Panc1 (cell line): ENCODE measurements at regions not wholly inside any gene's neighbourhood (a gene's known extent, or its start where the extent isn't known, plus 50 kb on each side); places are given as distances from the start of the nearest gene placed in this dataset.

Source experiments
- ATAC-seq: fragments of 200-7000 bp; cut with Tn5 transposase; 2 replicates; pipeline ENCODE4 v1.9.1; 2020; ENCODE audit warnings: mild to moderate bottlenecking, moderate library complexity
- BruUV-seq: library from RNA; stranded (reverse); fragments of 400-500 nt; replicated peaks from 2 replicates; lab custom pipeline; 2021; lab: Mats Ljungman, UMichigan
- CTCF ChIA-PET: fragments of 300-600 bp; sonication (Branson Sonifier 250); formaldehyde crosslinking; loops from one replicate; lab custom pipeline; 2022; ENCODE audit warnings: antibody characterized with exemption; lab: Charles Lee
- POLR2A ChIA-PET: fragments of 300-600 bp; sonication (Branson Sonifier 250); formaldehyde crosslinking; loops from one replicate; lab custom pipeline; 2022; ENCODE audit warnings: antibody characterized with exemption; lab: Charles Lee
- DNase-seq: peaks from one replicate; pipeline ENCODE4 v3.0.0-alpha.2; 2010; ENCODE audit warnings: low read depth, low spot score
- H3K27ac ChIP-seq: 2 replicates; pipeline ENCODE4 v1.5.1; 2011; ENCODE audit warnings: mild to moderate bottlenecking, low read length, inconsistent platforms
- H3K27me3 ChIP-seq: fragments of 200-500 bp; sonication (Bioruptor generic); 2 replicates; pipeline ENCODE4 v1.6.0; 2014; ENCODE audit warnings: low read length, inconsistent platforms; ENCODE audit not compliant: control insufficient read depth, insufficient read depth
- H3K36me3 ChIP-seq: fragments of 200-500 bp; sonication (Bioruptor generic); 2 replicates; pipeline ENCODE4 v1.5.1; 2014; ENCODE audit warnings: inconsistent platforms, mild to moderate bottlenecking, low read length, moderate library complexity; ENCODE audit not compliant: control insufficient read depth, insufficient read depth
- H3K4me1 ChIP-seq: 2 replicates; pipeline ENCODE4 v1.5.1; 2011; ENCODE audit warnings: inconsistent platforms, mild to moderate bottlenecking, low read length, moderate library complexity; ENCODE audit not compliant: control insufficient read depth, insufficient read depth
- H3K4me3 ChIP-seq, 2 experiments: 2 replicates each; pipeline ENCODE4 v1.5.1; 2011 to 2012; ENCODE audit warnings: low read depth in 2 of 2, low read length in 2 of 2, mild to moderate bottlenecking in 2 of 2, inconsistent platforms in 1 of 2, moderate library complexity in 1 of 2
- H3K9me3 ChIP-seq: fragments of 200-500 bp; sonication (Bioruptor generic); 2 replicates; pipeline ENCODE4 v1.5.1; 2014; ENCODE audit warnings: low read depth, mild to moderate bottlenecking, inconsistent platforms, low read length, moderate library complexity; ENCODE audit not compliant: control insufficient read depth, insufficient read depth
- CTCF ChIP-seq: fragments of 450-650 bp; IDR thresholded peaks from 2 replicates; pipeline ENCODE4 v1.5.1; 2017; ENCODE audit warnings: mild to moderate bottlenecking
- POLR2AphosphoS5 ChIP-seq: IDR thresholded peaks from 2 replicates; pipeline ENCODE4 v1.6.1; 2012; ENCODE audit warnings: mild to moderate bottlenecking, low read depth, low read length, moderate library complexity
- REST ChIP-seq, 2 experiments: IDR thresholded peaks; 2 replicates each; pipeline ENCODE4 v1.6.1; 2011 to 2012; ENCODE audit warnings: low read depth in 2 of 2, control low read depth in 1 of 2, low read length in 1 of 2, mild to moderate bottlenecking in 1 of 2, moderate library complexity in 1 of 2; ENCODE audit not compliant: insufficient read depth in 1 of 2
- SIN3A ChIP-seq: IDR thresholded peaks from 2 replicates; pipeline ENCODE4 v1.6.1; 2012; ENCODE audit warnings: low read depth, mild to moderate bottlenecking, low read length, moderate library complexity, borderline replicate concordance; ENCODE audit not compliant: insufficient read depth
- TCF7L2 ChIP-seq: IDR thresholded peaks from 2 replicates; pipeline ENCODE4 v1.6.1; 2011; ENCODE audit warnings: mild to moderate bottlenecking, low read depth, low read length, inconsistent platforms
- in situ Hi-C: cut with HindIII; loops from 2 replicates; pipeline ENCODE4 v1.10.0; 2016; ENCODE audit warnings: low sequenced_read_pairs, low pct_unique_long_range_greater_than_20kb
- intact Hi-C: fragments of 100-400 bp; cut with micrococcal nuclease; formaldehyde crosslinking; loops from one replicate; pipeline ENCODE4 v1.10.0; 2022; ENCODE audit not compliant: unreplicated experiment

GRCh38 chr6:169101981-169102380 lies 151.7 kb downstream of the THBS2 start:
- Histone ChIP-seq H3K9me3 (no peaks in the 10 kb centered on the region), H3K4me1 (no peaks in the 10 kb centered on the region), H3K27me3 (no peaks in the 10 kb centered on the region), H3K36me3 (no peaks in the 10 kb centered on the region), H3K27ac (no peak overlapping the region), H3K4me3 (no peak overlapping the region)
- TF ChIP-seq POLR2AphosphoS5 (no peak), CTCF (no peak), TCF7L2 (no peak), REST (IDR thresholded peaks at IDR 0.05; ENCODE audit: insufficient read depth in 1 of 2, low read depth in 2 of 2, low read length in 1 of 2) (no peak), SIN3A (no peak)
- ChIA-PET POLR2A (no interaction called here), CTCF (no interaction called here)
- in situ Hi-C loops (no loop called here), intact Hi-C loops (no loop called here)
- DNase-seq (no peak), ATAC-seq (no peak)
- no TSS peak for BruUV-seq

- Histone ChIP-seq H3K4me3 (no peak overlapping the region), H3K4me1 (no peaks in the 10 kb centered on the region), H3K27me3 (no peaks in the 10 kb centered on the region), H3K27ac (no peak overlapping the region), H3K36me3 (no peaks in the 10 kb centered on the region), H3K9me3 (no peaks in the 10 kb centered on the region)
- in situ Hi-C loops (no loop called here), intact Hi-C loops (no loop called here)
- DNase-seq = no peak
- ChIA-PET CTCF (no interaction called here), POLR2A (no interaction called here)
- TF ChIP-seq CTCF = no peak
- TF ChIP-seq TCF7L2 = no peak
- no peak for TF ChIP-seq REST (IDR thresholded peaks at IDR 0.05; ENCODE audit: insufficient read depth in 1 of 2, low read depth in 2 of 2, low read length in 1 of 2)
- no peak for TF ChIP-seq SIN3A
- no peak for TF ChIP-seq POLR2AphosphoS5
- no TSS peak for BruUV-seq
- no peak for ATAC-seq
These were observed 152.4 kb downstream of the THBS2 start for GRCh38 chr6:169101036-169101805.
